ENCODE measurements at regions not wholly inside any gene's neighbourhood (a gene's known extent, or its start where the extent isn't known, plus 50 kb on each side); places are given as distances from the start of the nearest gene placed in this dataset.
"Not testable (repeated sequence)": the region's sequence is repeated elsewhere in the genome, so short reads cannot be mapped to it uniquely, and the experiment has no call there.

- H3K27me3 ChIP-seq = no peaks in the 10 kb centered on the region
- no peaks in the 10 kb centered on the region for H3K4me1 ChIP-seq
- H3K9me3 ChIP-seq (replicated peaks) = no peaks in the 10 kb centered on the region
- no peak overlapping the region for H3K27ac ChIP-seq
- no peak overlapping the region for H3K4me3 ChIP-seq
- DNase-seq = no peak
- no peaks in the 10 kb centered on the region for H3K36me3 ChIP-seq
These were observed 629.5 kb downstream of the TRHDE start for GRCh38 chr12:72901685-72902084.

- no peak overlapping the region for H3K27ac ChIP-seq
- DNase-seq = no peak
- H3K9me3 ChIP-seq (replicated peaks) = no peaks in the 10 kb centered on the region
- no peaks in the 10 kb centered on the region for H3K4me1 ChIP-seq
- no peaks in the 10 kb centered on the region for H3K27me3 ChIP-seq
- H3K36me3 ChIP-seq = no peaks in the 10 kb centered on the region
- H3K4me3 ChIP-seq = no peak overlapping the region
These were observed 653.5 kb downstream of the TRHDE start for GRCh38 chr12:72925716-72926115.

GRCh38 chr12:72931838-72932237, 659.7 kb downstream of the TRHDE start:
- DNase-seq; H3K27me3 ChIP-seq; H3K27ac ChIP-seq; H3K9me3 ChIP-seq (replicated peaks); H3K4me3 ChIP-seq; H3K36me3 ChIP-seq; H3K4me1 ChIP-seq: not testable (repeated sequence)

- H3K9me3 ChIP-seq (replicated peaks) = no peaks in the 10 kb centered on the region
- H3K4me1 ChIP-seq = no peaks in the 10 kb centered on the region
- no peak overlapping the region for H3K27ac ChIP-seq
- no peaks in the 10 kb centered on the region for H3K36me3 ChIP-seq
- no peak for DNase-seq
- H3K27me3 ChIP-seq = no peaks in the 10 kb centered on the region
- H3K4me3 ChIP-seq = no peak overlapping the region
These were observed 665.3 kb downstream of the TRHDE start for GRCh38 chr12:72937486-72937885.

- Histone ChIP-seq H3K27ac (no peak overlapping the region), H3K9me3 (replicated peaks) (no peaks in the 10 kb centered on the region), H3K4me1 (no peaks in the 10 kb centered on the region), H3K27me3 (no peaks in the 10 kb centered on the region), H3K4me3 (no peak overlapping the region), H3K36me3 (no peaks in the 10 kb centered on the region)
- no peak for DNase-seq
These were observed 685.3 kb downstream of the TRHDE start for GRCh38 chr12:72957454-72957853.

GRCh38 chr12:72966684-72967083, 694.5 kb downstream of the TRHDE start:
- no peak for DNase-seq
- Histone ChIP-seq H3K36me3 (no peaks in the 10 kb centered on the region), H3K4me3 (no peak overlapping the region), H3K4me1 (no peaks in the 10 kb centered on the region), H3K27ac (no peak overlapping the region), H3K9me3 (replicated peaks) (no peaks in the 10 kb centered on the region), H3K27me3 (no peaks in the 10 kb centered on the region)

GRCh38 chr12:72974954-72975555, 702.9 kb downstream of the TRHDE start:
- no peak for DNase-seq
- H3K27ac ChIP-seq = no peak overlapping the region
- H3K27me3 ChIP-seq = no peaks in the 10 kb centered on the region
- H3K9me3 ChIP-seq (replicated peaks) = no peaks in the 10 kb centered on the region
- no peak overlapping the region for H3K4me3 ChIP-seq
- H3K36me3 ChIP-seq = no peaks in the 10 kb centered on the region
- no peaks in the 10 kb centered on the region for H3K4me1 ChIP-seq

- Histone ChIP-seq H3K36me3 (no peaks in the 10 kb centered on the region), H3K27ac (no peak overlapping the region), H3K27me3 (no peaks in the 10 kb centered on the region), H3K4me3 (no peak overlapping the region), H3K9me3 (replicated peaks) (no peaks in the 10 kb centered on the region), H3K4me1 (no peaks in the 10 kb centered on the region)
- no peak for DNase-seq
These were observed 706.8 kb downstream of the TRHDE start for GRCh38 chr12:72978999-72979398.

GRCh38 chr12:72982356-72982755, 710.2 kb downstream of the TRHDE start:
- Histone ChIP-seq H3K27ac (no peak overlapping the region), H3K36me3 (no peaks in the 10 kb centered on the region), H3K9me3 (replicated peaks) (no peaks in the 10 kb centered on the region), H3K27me3 (no peaks in the 10 kb centered on the region), H3K4me1 (no peaks in the 10 kb centered on the region), H3K4me3 (no peak overlapping the region)
- no peak for DNase-seq

GRCh38 chr12:72986963-72987362, 714.8 kb downstream of the TRHDE start:
- Histone ChIP-seq H3K36me3 (no peaks in the 10 kb centered on the region), H3K4me1 (no peaks in the 10 kb centered on the region), H3K27me3 (no peaks in the 10 kb centered on the region), H3K9me3 (replicated peaks) (no peaks in the 10 kb centered on the region), H3K4me3 (no peak overlapping the region), H3K27ac (no peak overlapping the region)
- no peak for DNase-seq

- no peak for DNase-seq
- H3K27ac ChIP-seq = no peak overlapping the region
- no peaks in the 10 kb centered on the region for H3K27me3 ChIP-seq
- H3K36me3 ChIP-seq = no peaks in the 10 kb centered on the region
- H3K4me1 ChIP-seq = no peaks in the 10 kb centered on the region
- H3K4me3 ChIP-seq = no peak overlapping the region
- H3K9me3 ChIP-seq (replicated peaks) = no peaks in the 10 kb centered on the region
These were observed 717.3 kb downstream of the TRHDE start for GRCh38 chr12:72989458-72989947.

GRCh38 chr12:72995029-72995428, 722.9 kb downstream of the TRHDE start:
- not testable (repeated sequence) for H3K4me1 ChIP-seq; H3K4me3 ChIP-seq; H3K27me3 ChIP-seq; H3K27ac ChIP-seq; H3K36me3 ChIP-seq; DNase-seq; H3K9me3 ChIP-seq (replicated peaks)

GRCh38 chr12:72995616-72996015, 723.4 kb downstream of the TRHDE start:
- no peak overlapping the region for H3K4me3 ChIP-seq
- no peaks in the 10 kb centered on the region for H3K27me3 ChIP-seq
- no peaks in the 10 kb centered on the region for H3K9me3 ChIP-seq (replicated peaks)
- H3K27ac ChIP-seq = no peak overlapping the region
- DNase-seq = no peak
- H3K4me1 ChIP-seq = no peaks in the 10 kb centered on the region
- H3K36me3 ChIP-seq = no peaks in the 10 kb centered on the region

- DNase-seq; H3K4me1 ChIP-seq; H3K36me3 ChIP-seq; H3K9me3 ChIP-seq (replicated peaks); H3K27me3 ChIP-seq; H3K27ac ChIP-seq; H3K4me3 ChIP-seq: not testable (repeated sequence)
These were observed 729.6 kb downstream of the TRHDE start for GRCh38 chr12:73001806-73002205.

- not testable (repeated sequence) for DNase-seq; H3K9me3 ChIP-seq (replicated peaks); H3K27me3 ChIP-seq; H3K27ac ChIP-seq; H3K4me1 ChIP-seq; H3K36me3 ChIP-seq; H3K4me3 ChIP-seq
These were observed 730.3 kb downstream of the TRHDE start for GRCh38 chr12:73002504-73002903.

GRCh38 chr12:73009138-73009834, 737.1 kb downstream of the TRHDE start:
- H3K4me3 ChIP-seq; H3K4me1 ChIP-seq; H3K9me3 ChIP-seq (replicated peaks); H3K27ac ChIP-seq; H3K36me3 ChIP-seq; H3K27me3 ChIP-seq: not testable (repeated sequence)
- DNase-seq = peak; percentile 3 to 13

All from SJCRH30 (cell line).